ENCODE measurements at regions not wholly inside any gene's neighbourhood (a gene's known extent, or its start where the extent isn't known, plus 50 kb on each side); places are given as distances from the start of the nearest gene placed in this dataset.

- no peak for DNase-seq
Measured at GRCh38 chr13:80284290-80284689, 56.6 kb downstream of the SPRY2 start.

GRCh38 chr13:80278706-80279105 lies 62.2 kb downstream of the SPRY2 start:
- no peak for DNase-seq

- no peak for DNase-seq
Measured at GRCh38 chr13:80276371-80277289, 64.3 kb downstream of the SPRY2 start.

GRCh38 chr13:80274643-80275042 lies 66.3 kb downstream of the SPRY2 start:
- no peak for DNase-seq

GRCh38 chr13:80273718-80274117 lies 67.2 kb downstream of the SPRY2 start:
- DNase-seq, result no peak

- DNase-seq, result no peak
Measured at GRCh38 chr13:80265348-80265747, 75.6 kb downstream of the SPRY2 start.

GRCh38 chr13:80263745-80264513 lies 77.0 kb downstream of the SPRY2 start:
- DNase-seq, result no peak

GRCh38 chr13:80262051-80262695 lies 78.8 kb downstream of the SPRY2 start:
- DNase-seq, result no peak

GRCh38 chr13:80259159-80259558 lies 81.8 kb downstream of the SPRY2 start:
- DNase-seq, result no peak

- no peak for DNase-seq
Measured at GRCh38 chr13:80256352-80256932, 84.5 kb downstream of the SPRY2 start.

- no peak for DNase-seq
Measured at GRCh38 chr13:80255946-80256345, 85.0 kb downstream of the SPRY2 start.

- no peak for DNase-seq
Measured at GRCh38 chr13:80251403-80251802, 89.5 kb downstream of the SPRY2 start.

- no peak for DNase-seq
Measured at GRCh38 chr13:80250213-80250810, 90.6 kb downstream of the SPRY2 start.

GRCh38 chr13:80249516-80250212 lies 91.3 kb downstream of the SPRY2 start:
- no peak for DNase-seq

GRCh38 chr13:80245162-80245733 lies 95.7 kb downstream of the SPRY2 start:
- no peak for DNase-seq

GRCh38 chr13:80244574-80244973 lies 96.4 kb downstream of the SPRY2 start:
- DNase-seq, result no peak

- DNase-seq, result no peak
Measured at GRCh38 chr13:80242728-80243427, 98.0 kb downstream of the SPRY2 start.

- no peak for DNase-seq
Measured at GRCh38 chr13:80239571-80240255, 101.2 kb downstream of the SPRY2 start.

GRCh38 chr13:80239116-80239515 lies 101.8 kb downstream of the SPRY2 start:
- DNase-seq, result no peak

GRCh38 chr13:80237646-80238045 lies 103.3 kb downstream of the SPRY2 start:
- no peak for DNase-seq

GRCh38 chr13:80235967-80236302 lies 105.0 kb downstream of the SPRY2 start:
- no peak for DNase-seq

Measured in NCI-H2171 (cell line).